Loucy (cell line): ENCODE measurements at regions not wholly inside any gene's neighbourhood (a gene's known extent, or its start where the extent isn't known, plus 50 kb on each side); places are given as distances from the start of the nearest gene placed in this dataset.

ENCODE experiments used
- H2AFZ ChIP-seq: fragments of 200-600 bp; sonication (generic); 2 replicates; pipeline ENCODE4 v1.6.0; 2016; ENCODE audit warnings: antibody characterized with exemption, mild to moderate bottlenecking, low read length, moderate library complexity
- H3F3A ChIP-seq: fragments of 200-600 bp; 2 replicates; pipeline ENCODE4 v1.6.0; 2016; ENCODE audit warnings: antibody characterized with exemption, low read depth, mild to moderate bottlenecking
- H3K27me3 ChIP-seq: fragments of 200-600 bp; sonication (generic); 2 replicates; pipeline ENCODE4 v1.6.1; 2014; ENCODE audit warnings: low read length, mild to moderate bottlenecking; ENCODE audit not compliant: insufficient read depth, poor library complexity, severe bottlenecking
- H3K36me3 ChIP-seq: fragments of 200-600 bp; sonication (generic); 2 replicates; pipeline ENCODE4 v1.6.1; 2016; ENCODE audit warnings: low read length; ENCODE audit not compliant: insufficient read depth
- H3K4me1 ChIP-seq: fragments of 200-600 bp; sonication (generic); 2 replicates; pipeline ENCODE4 v1.5.1; 2014; ENCODE audit warnings: low read length, mild to moderate bottlenecking; ENCODE audit not compliant: insufficient read depth, poor library complexity, severe bottlenecking
- H3K4me2 ChIP-seq: fragments of 200-600 bp; sonication (generic); 2 replicates; pipeline ENCODE4 v1.6.0; 2014; ENCODE audit warnings: antibody characterized with exemption, low read length, low read depth, mild to moderate bottlenecking; ENCODE audit not compliant: poor library complexity, severe bottlenecking
- H3K4me3 ChIP-seq: fragments of 200-600 bp; sonication (generic); 2 replicates; pipeline ENCODE4 v1.5.1; 2014; ENCODE audit warnings: low read length, mild to moderate bottlenecking, mixed read lengths; ENCODE audit not compliant: poor library complexity, severe bottlenecking
- H3K79me2 ChIP-seq: fragments of 200-600 bp; sonication (generic); 2 replicates; pipeline ENCODE4 v1.6.1; 2014; ENCODE audit warnings: low read length; ENCODE audit not compliant: insufficient read depth
- H3K9ac ChIP-seq: fragments of 200-600 bp; sonication (generic); 2 replicates; pipeline ENCODE4 v1.6.0; 2014; ENCODE audit warnings: mild to moderate bottlenecking, low read depth, low read length, moderate library complexity; ENCODE audit not compliant: poor library complexity, severe bottlenecking
- H3K9me2 ChIP-seq: fragments of 200-600 bp; sonication (generic); replicated peaks from 2 replicates; pipeline ENCODE4 v1.6.1; 2016; ENCODE audit warnings: low read depth, low read length, mixed read lengths
- H3K9me3 ChIP-seq: fragments of 200-600 bp; sonication (generic); 2 replicates; pipeline ENCODE4 v1.6.1; 2014; ENCODE audit warnings: mild to moderate bottlenecking, antibody characterized with exemption, low read length, low read depth; ENCODE audit not compliant: insufficient read depth
- H4K20me1 ChIP-seq: fragments of 200-600 bp; sonication (generic); 2 replicates; pipeline ENCODE4 v1.6.0; 2014; ENCODE audit warnings: antibody characterized with exemption, low read length, mild to moderate bottlenecking; ENCODE audit not compliant: insufficient read depth, poor library complexity, severe bottlenecking
- CTCF ChIP-seq: fragments of 200-600 bp; sonication (generic); conservative IDR thresholded peaks from 2 replicates; pipeline ENCODE4 v1.5.1; 2014; ENCODE audit warnings: mild to moderate bottlenecking, antibody characterized with exemption, low read length
- EZH2phosphoT487 ChIP-seq: fragments of 200-600 bp; IDR thresholded peaks from 2 replicates; pipeline ENCODE4 v1.6.1; 2018; ENCODE audit warnings: antibody characterized with exemption, mild to moderate bottlenecking, moderate library complexity, borderline replicate concordance

GRCh38 chr20:2203436-2203835 lies 92.4 kb upstream of the TGM3 start:
- Histone ChIP-seq H3K9me3 (no peaks in the 10 kb centered on the region), H3K27me3 (no peaks in the 10 kb centered on the region)
- TF ChIP-seq CTCF, result no peak
- TF ChIP-seq EZH2phosphoT487, result no peak

DNA sequence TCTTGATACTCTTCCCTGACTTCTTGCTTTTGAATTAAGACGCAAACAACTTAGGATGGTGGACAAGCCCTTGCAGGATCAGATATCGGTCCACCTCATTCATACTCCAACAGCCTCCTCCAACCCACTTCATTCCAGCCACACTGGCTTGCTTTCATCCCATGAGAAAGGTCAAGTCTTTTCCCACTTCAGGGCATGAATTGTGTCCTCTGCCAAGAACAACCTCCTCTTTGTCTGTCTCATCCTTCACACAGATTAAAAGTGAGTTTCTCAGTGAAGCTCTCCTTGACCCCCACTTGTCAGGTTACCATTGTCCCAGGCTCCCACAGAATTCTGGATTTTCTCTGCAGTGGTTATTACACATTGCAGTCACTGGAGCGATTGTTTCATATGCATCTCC lies 91.8 kb upstream of the TGM3 start:
- H3K79me2 ChIP-seq, result no peaks in the 10 kb centered on the region
- no peak overlapping the region for H3K9ac ChIP-seq
- no peaks in the 10 kb centered on the region for H3K4me1 ChIP-seq
- H3K4me2 ChIP-seq, result no peak overlapping the region
- no peaks in the 10 kb centered on the region for H3K36me3 ChIP-seq
- no peak overlapping the region for H3K4me3 ChIP-seq
- H3K27me3 ChIP-seq, result no peaks in the 10 kb centered on the region
- no peaks in the 10 kb centered on the region for H3F3A ChIP-seq
- H4K20me1 ChIP-seq, result no peaks in the 10 kb centered on the region
- no peaks in the 10 kb centered on the region for H3K9me3 ChIP-seq
- H3K9me2 ChIP-seq, result no peaks in the 10 kb centered on the region
- H2AFZ ChIP-seq, result no peak overlapping the region
- TF ChIP-seq EZH2phosphoT487 (no peak), CTCF (no peak)

More at GRCh38 chr20:2203436-2203835, 92.4 kb upstream of the TGM3 start:
- H4K20me1 ChIP-seq, result no peaks in the 10 kb centered on the region
- no peaks in the 10 kb centered on the region for H3K36me3 ChIP-seq
- no peaks in the 10 kb centered on the region for H3K9me2 ChIP-seq
- H3K4me1 ChIP-seq, result no peaks in the 10 kb centered on the region
- no peaks in the 10 kb centered on the region for H3K79me2 ChIP-seq
- H3K9ac ChIP-seq, result no peak overlapping the region
- no peak overlapping the region for H2AFZ ChIP-seq
- no peaks in the 10 kb centered on the region for H3F3A ChIP-seq
- no peak overlapping the region for H3K4me3 ChIP-seq
- no peak overlapping the region for H3K4me2 ChIP-seq

DNA sequence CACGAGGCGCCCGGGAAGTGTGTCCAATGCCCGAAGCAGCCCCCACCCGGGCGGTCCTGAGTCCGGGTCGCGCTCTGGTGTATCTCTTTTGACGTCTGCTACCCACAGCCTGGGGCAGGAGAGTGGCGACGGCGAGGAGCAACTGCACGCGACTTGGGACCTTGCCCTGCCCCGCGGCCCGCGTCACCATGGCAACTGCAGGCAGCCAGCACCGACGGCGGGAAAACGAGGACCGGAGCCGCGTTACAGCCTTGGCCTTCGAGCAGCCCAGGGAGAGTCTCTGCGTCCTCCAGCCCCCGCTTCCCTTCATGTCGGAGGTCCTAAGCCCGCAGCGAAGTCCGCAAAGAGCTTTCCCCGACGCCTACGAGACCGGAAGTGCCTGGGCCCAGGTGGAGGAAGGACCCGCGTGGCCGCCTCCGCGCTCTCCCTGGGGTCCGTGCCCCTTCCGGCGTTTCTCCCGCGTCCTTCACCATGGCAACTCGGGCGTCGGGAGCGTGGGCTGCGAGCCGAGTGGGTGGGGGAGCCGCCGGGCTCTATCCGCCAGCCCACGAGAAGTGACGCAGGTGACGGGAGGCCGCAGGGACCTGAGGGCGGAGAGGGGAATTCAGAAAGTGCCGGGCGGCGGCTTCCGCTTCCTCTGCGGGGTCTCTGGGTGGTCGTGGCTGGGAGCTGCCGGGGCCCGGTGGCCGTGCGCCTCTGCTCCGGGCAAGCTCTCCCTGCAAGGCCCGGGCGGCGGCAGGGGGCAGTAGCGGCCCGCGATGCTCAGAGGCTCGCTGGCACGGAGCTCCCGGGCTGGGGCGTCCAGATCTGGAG lies 88.6 kb upstream of the TGM3 start:
- peak overlapping the region; percentile 67 for H3K4me3 ChIP-seq
- no peaks in the 10 kb centered on the region for H4K20me1 ChIP-seq
- no peaks in the 10 kb centered on the region for H3K27me3 ChIP-seq
- no peaks in the 10 kb centered on the region for H3K9me3 ChIP-seq
- peak; percentile 66 for TF ChIP-seq CTCF
- no peak for TF ChIP-seq EZH2phosphoT487
- H3K79me2 ChIP-seq, result no peaks in the 10 kb centered on the region
- H3K9me2 ChIP-seq, result no peaks in the 10 kb centered on the region
- peak overlapping the region; percentile 72 for H3K4me2 ChIP-seq
- no peaks in the 10 kb centered on the region for H3F3A ChIP-seq
- no peaks in the 10 kb centered on the region for H3K36me3 ChIP-seq
- no peaks in the 10 kb centered on the region for H3K4me1 ChIP-seq
- H2AFZ ChIP-seq, result peak overlapping the region; percentile 77
- peak overlapping the region; percentile 45 for H3K9ac ChIP-seq
